ENCODE measurements at regions not wholly inside any gene's neighbourhood (a gene's known extent, or its start where the extent isn't known, plus 50 kb on each side); places are given as distances from the start of the nearest gene placed in this dataset.
"Not testable (repeated sequence)": the region's sequence is repeated elsewhere in the genome, so short reads cannot be mapped to it uniquely, and the experiment has no call there.

DNA sequence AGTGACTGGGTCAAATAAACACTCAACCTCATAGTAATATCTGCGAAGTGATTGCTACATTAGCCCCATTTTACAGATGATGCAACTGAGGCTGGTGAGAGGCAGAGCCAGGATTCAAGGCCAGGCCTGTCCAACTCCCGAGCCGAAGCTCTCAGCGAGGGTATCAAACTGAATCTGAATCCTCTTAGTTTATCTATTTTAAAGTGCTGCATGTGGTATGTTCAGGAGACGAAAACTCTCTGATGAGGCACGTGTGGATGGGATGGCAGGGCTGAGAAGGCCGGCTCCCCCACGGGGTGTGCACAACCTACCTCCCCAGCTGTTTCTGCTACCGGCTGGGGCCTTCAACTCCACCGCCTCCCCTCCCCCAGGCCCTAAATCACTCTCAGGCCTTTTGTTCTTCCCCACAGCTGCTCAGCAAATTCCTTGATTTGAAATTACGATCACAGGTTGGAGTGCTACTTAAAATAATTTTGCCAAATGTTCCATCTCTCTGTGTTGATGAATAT, 171.8 kb downstream of the TOMM20 start:
- DNase-seq, result no peak

DNA sequence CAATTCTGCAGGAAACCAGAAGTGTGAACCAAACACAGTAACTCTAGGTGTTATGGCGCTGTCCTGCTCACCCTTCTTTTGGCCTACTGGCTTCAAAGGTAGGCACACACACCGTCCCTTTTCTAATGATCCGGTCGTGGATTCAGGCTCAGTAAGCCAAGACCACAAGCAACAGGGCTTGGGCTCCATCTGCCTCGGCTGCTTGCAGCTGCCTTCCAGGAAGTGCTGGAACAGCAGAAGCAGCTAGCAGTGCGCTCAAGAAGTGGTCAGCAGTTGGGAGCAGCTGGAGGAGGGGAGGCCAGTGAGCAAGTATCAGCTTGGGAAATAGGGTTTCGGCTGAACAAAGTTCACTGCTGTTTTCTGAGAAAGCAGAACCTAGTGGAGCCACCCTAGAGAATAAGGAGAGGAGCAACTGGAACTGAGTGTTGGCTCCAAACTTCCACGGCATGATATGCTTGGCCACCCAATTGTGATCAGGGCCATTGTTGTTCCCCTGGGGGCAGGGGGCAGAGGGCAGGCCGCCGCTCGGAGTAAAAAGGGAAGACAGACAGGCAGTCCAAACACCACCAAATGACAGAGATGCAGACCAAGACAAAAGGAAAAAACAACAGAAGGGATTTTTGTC, 173.4 kb downstream of the TOMM20 start:
- no peak for DNase-seq

DNA sequence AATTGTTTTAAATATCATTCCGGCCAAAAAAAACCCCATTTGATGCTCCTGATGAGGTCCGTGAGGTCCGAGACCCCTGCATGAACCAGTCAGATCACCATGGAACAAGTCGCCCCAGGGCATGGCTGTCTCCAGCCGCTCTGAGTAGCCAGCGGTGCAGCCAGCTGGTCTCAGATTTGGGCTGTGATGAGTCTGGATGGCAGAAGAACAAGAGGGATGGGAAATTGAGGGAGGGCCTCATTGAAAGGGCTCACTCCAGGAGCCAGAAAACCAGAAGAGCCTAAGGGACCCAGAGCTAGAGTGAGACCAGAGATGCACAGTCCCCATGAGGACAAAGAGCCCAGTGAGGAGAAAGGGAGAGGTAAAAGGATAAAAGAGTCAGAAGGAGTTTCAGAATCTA, 174.0 kb downstream of the TOMM20 start:
- DNase-seq, result no peak

DNA sequence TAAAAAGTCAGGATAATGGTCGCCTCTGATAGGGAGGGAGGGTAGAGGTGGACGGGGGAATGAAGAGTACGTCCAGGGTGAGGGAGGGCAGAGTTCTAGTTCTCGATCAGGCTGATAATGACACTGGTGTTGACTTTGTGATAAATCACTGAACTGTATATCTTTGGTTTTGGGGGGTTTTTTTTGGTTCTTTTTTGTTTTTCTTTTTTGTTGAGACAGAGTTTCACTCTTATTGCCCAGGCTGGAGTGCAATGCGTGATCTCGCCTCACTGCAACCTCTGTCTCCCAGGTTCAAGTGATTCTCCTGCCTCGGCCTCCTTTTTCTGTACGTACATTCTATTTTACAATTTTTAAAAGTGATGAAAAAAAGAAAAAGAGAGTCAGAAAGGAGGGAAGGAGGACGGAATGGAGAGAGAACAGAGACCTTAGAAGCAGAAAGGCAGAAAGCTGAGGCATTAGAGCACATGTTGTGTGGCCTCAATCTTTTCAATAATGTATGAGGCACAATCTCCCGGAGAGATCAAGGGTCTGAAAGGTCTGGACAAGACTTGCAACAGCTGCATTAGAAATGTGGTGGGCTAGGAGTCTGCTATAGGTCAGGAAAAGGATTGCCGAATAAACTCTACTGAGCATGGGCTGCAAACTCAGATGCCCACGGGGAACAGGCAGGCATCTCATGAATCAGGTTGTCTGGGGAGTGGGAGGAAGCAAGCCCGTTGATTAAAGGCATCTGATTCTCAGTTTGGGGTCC, 174.8 kb downstream of the TOMM20 start:
- no peak for DNase-seq

DNA sequence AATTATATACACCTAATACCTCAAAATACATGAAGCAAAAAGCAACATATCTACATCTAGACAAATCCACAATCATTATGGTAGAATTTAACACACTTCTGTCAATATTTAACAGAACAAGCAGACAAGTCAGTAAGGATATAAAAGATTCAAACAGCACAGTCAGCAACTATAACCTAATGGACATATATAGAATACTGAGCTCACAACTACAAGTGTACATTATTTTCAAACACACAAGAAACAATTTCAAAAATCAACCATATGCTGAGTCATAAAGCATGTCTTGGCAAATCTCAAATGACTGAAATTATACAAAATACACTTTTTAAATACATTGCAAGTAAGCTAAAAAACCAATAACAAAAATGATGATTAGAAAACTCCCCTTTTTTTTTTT, 178.0 kb downstream of the TOMM20 start:
- DNase-seq, result no peak

DNA sequence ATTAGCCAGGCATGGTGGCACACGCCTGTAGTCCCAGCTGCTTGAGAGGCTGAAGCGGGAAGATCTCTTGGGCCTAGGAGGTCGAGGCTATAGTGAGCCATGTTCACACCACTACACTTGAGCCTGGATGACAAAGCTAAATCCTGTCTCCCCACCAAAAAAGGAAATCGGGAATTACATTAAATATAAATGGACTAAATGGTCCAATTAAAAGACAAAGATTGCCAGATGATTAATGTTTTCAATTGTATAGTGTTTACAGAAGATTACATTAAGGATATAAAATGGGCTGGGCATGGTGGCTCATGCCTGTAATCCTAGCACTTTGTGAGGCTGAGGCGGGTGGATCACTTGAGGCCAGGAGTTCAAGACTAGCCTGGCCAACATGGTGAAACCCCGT, 179.1 kb downstream of the TOMM20 start:
- not testable (repeated sequence) for DNase-seq

DNA sequence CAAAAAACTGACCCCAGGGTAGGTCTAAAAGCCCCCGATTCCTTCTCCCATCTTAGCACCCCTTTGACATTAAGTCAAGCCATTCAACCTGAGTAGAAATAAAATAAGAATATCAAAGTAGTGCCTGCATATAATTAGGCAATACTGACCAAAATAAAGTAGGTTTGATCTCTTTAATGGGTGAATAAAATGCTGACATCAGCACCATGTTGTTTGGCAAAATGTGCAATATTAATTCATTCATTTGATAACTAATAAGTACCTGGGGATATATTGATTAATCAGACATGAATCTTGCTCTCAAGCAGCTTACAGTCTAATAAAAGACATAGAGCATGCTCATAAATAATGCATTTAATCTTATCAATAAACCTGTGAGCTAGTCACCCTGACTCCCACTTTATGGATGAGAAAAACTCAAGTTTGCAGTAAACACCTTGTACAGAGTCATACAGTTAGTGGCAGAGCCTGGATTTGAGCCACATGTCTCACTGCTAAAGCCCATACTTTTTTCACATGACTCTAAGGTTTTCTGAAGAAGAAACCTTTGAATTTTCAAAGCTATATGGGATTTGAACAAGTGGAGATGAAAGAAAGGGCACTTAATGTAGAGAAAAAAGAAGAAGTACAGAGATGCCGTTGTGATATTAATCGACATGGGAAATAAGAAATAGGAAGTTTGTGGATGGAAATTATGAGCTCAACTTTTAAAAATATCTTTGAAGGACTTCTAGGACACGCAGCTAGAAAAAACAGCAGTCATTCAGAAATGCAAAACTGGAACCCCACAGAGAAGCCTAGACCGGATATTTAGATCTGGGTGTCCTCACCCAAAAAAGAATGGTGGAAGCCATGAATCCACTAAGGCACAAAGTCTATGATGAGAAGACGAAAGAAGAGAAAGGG, 183.9 kb downstream of the TOMM20 start:
- no peak for DNase-seq

DNA sequence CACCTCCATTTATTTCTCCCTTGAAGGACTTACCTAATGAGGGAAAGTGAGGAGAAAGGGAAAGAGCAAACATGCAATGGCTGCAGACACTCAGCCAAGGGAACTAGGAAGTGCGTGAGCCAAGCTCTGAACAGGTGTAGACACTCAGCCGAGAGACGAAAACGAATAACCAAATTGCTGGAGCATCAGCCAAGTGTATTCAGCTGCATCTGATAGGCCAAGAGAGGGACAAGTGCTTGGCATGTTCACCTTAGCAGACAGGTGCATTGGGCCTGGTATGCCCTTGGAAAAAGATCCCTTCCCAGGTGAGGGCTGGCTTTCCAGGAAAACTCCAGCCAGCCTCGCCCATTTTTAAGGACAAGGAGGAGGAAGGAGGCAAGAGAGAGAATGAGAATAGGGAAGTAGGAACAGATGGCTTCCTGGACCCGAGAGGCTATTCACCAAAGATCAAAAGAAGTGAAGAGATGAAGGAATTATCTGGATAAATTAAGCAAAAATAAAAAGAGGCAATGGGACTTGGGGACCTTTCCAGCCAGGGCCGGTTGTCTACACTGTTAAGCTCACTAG, 184.7 kb downstream of the TOMM20 start:
- no peak for DNase-seq

DNA sequence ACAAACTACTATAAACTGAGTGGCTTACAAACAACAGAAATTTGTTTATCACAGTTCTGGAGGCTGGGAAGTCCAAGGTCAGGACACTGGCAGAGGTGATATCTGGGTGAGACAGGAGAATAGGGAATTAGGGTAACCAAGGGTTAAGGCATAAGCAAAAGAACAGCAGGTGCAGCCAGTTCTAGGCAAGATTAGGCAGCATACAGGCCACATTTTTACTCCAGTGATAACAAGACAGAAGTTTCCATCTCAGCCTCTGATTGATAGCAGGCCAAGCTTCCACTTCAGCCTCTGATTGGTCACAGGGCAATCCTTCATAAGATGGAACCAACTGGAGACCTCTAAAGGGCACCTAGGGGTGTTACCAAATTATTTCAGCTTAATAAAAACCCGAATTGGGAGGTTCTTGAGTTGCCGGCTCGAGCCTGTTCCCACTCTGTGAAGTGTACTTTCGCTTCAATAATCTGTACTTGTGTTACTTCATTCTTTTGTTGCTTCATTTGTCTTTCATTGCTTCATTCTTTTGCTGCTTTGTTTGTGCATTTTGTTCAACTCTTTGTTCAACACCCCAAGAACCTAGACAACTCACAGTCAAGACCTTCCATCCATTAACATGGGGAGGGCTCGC, 185.6 kb downstream of the TOMM20 start:
- no peak for DNase-seq

DNA sequence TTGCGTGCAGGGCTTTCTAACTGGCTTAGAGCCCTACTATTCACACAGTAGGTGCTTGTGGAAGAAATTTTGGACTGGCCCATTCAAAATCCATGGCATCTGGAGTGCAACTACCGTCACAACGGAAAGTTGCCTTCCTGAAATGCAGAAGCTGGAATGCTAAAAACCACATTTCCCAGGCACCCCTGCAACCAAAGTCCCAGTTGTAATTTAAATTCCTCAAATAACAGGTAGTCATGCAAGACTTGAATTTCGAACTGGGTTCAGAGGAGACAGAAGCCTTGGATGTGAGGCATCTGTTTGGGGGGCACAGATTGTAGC, 186.7 kb downstream of the TOMM20 start:
- no peak for DNase-seq

DNA sequence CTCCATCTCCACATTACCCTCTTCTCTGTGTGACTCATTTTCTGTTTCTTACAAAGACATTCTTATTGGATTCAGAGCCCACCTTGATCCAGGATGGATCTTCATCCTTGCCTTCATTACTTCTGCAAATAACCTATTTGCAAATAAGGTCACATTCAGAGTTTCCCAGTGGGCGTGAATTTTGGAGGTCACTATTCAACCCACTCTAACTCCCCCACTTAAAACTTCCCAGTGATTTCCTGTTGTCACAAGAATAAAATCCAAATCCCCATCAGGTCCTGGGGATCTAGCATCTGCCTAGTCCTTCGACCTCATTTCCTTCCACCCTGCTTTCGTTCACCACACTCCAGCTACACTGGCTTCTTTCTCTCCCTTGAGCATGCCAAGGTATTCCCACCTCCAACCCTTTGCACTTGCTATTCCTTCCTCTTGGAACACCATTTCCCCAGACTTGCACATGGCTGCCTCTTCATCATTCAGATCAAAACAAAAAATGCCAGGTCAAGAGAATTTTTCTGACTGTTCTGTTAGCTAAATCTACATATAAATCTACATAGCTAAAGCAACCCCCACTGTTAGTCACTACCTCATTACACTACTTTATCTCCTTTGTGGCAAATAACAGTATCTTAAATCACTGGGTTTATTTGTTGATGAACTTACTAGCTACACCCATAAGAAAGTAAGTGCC, 187.2 kb downstream of the TOMM20 start:
- DNase-seq, result no peak

DNA sequence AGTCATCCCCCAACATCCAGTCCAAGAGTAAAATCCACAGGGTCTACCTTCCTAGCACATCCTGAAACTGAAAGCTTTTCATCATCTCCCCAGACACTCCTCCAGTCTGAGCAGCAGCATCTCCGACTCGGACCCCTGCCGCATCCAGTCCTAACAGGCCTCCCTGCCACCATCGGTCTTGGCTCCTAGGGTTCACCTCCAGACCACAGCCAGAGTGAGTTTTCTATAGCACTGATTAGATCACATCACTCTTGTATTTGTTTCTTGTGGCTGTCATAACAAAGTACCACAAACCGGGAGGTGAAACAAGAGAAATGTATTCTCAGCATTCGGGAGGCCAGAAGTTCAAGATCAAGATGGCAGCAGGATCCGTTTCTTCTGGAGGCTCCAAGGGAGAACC, 187.8 kb downstream of the TOMM20 start:
- DNase-seq, result no peak

DNA sequence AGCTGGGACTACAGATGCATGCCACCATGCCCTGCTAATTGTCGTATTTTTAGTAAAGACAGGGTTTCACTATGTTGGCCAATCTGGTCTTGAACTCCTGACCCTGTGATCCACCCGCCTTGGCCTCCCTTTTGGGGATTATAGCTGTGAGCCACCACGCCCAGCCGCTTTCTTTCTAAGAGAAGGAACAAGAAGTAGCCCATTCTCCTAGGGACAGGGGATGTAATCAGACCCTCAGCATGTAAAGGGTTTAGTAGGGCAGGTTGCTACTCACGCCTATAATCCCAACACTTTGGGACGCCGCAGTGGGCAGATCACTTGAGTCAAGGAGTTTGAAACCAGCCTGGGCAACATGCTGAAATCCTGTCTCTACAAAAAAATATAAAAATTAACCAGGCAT, 189.7 kb downstream of the TOMM20 start:
- no peak for DNase-seq

DNA sequence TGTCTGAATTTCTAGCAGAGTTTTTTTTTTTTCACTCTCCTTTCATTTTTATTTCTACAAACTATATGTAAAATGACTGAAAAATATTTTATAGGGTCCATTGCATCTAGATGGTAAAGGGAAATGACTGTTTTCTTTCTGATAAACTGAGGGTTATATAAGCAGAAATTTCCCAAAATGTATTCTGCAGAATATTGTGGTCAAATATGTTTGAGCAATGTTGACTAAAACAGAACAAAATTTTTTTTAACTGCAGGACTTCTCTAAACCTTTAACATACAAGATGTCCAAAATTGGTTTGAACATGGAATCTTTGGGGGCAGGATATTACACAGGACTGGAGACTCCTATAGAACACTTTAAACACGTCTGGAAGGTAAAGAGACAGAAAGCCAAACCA, 190.5 kb downstream of the TOMM20 start:
- no peak for DNase-seq

DNA sequence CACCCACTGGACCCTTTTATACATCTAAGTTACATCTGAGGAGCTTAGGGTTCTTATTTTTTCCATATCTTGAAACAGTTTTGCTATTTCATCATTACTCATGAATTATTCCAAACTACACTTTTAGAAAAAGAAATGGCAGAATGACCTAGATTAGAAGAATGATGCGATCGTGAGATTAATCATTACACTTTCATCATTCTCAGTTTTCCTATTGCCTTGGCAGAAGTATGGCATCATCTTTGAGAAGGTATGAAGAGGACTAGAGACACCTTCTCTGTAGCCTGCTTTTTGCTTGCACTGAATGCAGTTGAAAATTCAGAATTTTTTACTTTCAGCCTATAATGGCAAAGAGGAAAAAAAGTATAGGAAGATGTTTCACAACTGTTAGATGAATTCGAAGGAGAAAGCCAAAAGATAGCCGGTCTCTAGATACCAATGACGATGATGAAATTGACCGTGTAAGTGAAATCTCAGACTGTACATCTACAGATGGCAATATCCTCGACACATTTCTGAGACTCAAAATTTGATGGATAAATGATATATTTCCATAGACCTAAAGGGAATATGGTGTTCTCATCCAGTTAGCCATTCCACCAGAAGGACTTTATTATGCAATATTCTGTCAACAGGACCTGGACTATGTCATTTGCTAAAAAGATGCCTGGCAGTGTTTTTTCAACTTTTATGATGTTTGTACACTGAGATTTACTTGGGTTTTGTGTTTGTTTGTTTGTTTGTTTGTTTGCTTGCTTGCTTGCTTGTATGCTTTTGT, 191.8 kb downstream of the TOMM20 start:
- no peak for DNase-seq

DNA sequence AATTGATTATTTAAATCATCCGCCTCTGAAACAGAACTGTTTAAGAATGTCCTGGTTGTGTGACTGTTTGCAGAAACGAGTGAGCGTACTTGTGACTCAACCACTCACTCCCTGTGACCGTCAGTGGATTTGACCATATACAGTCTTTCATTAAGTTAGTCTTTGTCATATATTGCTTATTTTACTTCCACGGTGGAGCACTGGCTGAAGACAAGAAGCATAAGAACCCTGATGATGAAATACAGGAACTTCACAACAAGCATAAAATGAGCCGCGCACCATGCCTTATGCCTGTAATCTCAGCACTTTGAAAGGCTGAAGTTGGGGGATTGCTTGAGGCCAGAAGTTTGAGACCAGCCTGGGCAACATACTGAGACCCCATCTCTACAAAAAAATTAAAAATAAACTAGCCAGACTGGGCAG, 194.0 kb downstream of the TOMM20 start:
- no peak for DNase-seq

DNA sequence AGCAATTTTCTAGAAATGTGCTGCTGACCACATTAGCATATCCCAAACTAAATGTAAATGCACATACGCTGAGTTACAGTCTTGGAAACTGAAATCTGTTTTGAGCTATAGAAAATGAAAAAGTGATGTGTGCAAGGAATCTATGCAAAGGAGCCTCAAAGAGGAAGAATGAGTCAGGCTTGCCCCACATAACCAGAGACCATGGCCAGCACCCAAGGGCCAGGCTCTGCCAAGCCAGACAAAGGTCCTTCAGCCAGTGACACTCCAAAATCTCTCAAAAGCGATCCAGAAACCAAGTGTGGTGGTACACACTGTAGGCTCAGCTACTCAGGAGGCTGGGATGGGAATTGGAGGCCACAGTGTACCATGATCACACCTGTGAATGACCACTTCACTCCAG, 195.2 kb downstream of the TOMM20 start:
- no peak for DNase-seq

DNA sequence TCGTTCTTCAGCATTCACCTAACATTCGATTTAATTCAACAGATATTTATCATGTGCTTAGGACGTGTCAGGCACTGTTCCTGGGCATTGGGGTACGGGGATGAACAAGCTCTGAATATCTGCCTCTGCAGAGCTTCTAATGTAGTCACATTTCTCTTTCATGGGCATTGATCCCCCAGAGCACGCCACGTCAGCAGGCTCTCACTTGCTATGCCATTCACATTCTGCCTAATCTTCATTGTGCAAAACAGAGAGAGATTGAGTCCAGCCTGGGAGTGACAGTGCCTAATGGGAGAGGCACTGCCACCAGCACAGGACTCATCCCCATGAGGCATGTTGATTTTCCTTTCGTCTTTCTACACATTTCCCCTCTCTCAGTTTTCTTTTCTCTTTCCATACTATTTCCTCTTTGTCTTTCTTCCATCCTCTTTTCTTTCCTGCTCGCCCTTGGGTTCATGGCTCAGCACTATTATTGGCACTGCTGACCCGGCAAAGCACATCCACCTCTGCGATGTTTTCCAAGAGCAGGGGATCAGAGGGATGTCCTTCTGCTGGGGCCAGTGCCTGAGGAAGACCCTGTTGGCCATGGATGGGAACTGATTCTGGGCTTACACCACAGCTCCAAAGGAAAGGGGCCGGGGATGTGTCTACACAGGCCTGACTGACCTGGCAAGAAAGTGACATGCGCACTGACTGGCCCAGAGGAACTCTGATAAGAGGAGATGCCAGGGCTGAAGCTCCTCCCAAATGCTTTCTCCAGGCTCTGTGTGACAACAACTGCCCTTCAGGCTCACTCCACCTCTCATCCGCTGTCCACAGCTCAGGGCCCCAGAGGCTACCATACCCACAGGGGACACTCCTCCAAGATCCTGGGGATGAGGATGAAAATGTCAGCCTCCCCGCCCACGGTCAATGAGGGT, 195.9 kb downstream of the TOMM20 start:
- no peak for DNase-seq

DNA sequence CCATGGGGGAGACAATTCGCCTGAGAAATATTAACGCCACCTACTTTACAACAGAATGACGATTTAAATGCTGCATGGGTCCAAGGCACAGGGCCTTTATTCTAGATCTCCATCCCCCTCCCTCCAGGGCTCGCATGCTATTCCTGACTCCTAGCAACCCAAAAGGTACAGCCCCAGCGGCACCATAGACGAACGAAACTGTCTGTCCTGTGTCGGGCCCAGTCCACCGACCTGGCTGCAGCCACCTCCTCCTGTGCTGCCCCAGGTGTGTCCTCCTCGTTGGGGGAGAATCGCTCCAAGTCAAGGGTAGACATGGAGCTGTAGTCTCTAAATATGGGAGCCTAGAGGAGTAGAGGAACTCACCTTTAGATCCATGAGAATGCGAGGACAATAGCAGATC, 196.5 kb downstream of the TOMM20 start:
- DNase-seq, result no peak

DNA sequence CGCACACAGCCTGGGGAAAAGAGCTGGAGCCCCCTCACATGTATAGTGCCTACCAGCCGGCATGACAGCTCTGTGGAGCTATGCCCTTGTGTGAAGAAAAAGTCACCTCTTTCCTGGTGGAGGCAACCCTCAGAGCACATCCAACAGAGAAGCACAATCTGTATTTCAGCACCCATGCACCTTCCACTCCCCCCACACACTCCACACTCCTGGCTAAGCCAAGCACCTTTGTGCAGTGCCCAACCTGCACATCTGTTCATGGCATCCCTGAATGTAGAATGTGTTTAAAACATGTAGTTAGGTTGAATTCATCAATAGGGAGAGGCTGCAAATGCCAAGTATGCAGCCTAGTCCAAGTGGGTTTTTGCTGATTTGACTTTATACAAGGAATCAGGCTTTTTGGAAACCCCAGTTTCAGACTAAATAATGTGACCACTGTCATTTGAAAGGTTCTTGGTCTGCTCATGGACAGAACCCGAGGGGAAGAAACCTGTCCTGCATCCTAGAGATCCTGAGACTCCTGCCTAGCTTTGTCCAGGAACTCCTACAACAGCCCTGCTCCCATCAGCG, 197.1 kb downstream of the TOMM20 start:
- no peak for DNase-seq

Data from NCI-H2107 (cell line).